GM21447 (cell line): ENCODE measurements at regions not wholly inside any gene's neighbourhood (a gene's known extent, or its start where the extent isn't known, plus 50 kb on each side); places are given as distances from the start of the nearest gene placed in this dataset.

Source experiments
- ATAC-seq: cut with Tn5 transposase; IDR thresholded peaks from one replicate; pipeline ENCODE4 v1.9.1; 2021; ENCODE audit not compliant: unreplicated experiment

- no peak for ATAC-seq
These were observed 133.5 kb upstream of the ONECUT1 start for GRCh38 chr15:52923626-52924025.

- no peak for ATAC-seq
These were observed 132.7 kb upstream of the ONECUT1 start for GRCh38 chr15:52922871-52923270.

- ATAC-seq: no peak
These were observed 122.0 kb upstream of the ONECUT1 start for GRCh38 chr15:52912172-52912571.

GRCh38 chr15:52893338-52893737 lies 103.2 kb upstream of the ONECUT1 start:
- ATAC-seq: no peak

GRCh38 chr15:52879904-52880303 lies 89.8 kb upstream of the ONECUT1 start:
- ATAC-seq: no peak

GRCh38 chr15:52879145-52879544 lies 89.0 kb upstream of the ONECUT1 start:
- no peak for ATAC-seq

- ATAC-seq: no peak
These were observed 87.0 kb upstream of the ONECUT1 start for GRCh38 chr15:52876991-52877663.

- no peak for ATAC-seq
These were observed 82.1 kb upstream of the ONECUT1 start for GRCh38 chr15:52872036-52872818.

- ATAC-seq: no peak
These were observed 79.9 kb upstream of the ONECUT1 start for GRCh38 chr15:52870015-52870414.

GRCh38 chr15:52866698-52867097 lies 76.6 kb upstream of the ONECUT1 start:
- ATAC-seq: no peak

- no peak for ATAC-seq
These were observed 72.5 kb upstream of the ONECUT1 start for GRCh38 chr15:52862677-52863076.

- ATAC-seq: no peak
These were observed 68.6 kb upstream of the ONECUT1 start for GRCh38 chr15:52858782-52859176.

- ATAC-seq: no peak
These were observed 68.0 kb upstream of the ONECUT1 start for GRCh38 chr15:52857937-52858781.

GRCh38 chr15:52857471-52857870 lies 67.3 kb upstream of the ONECUT1 start:
- no peak for ATAC-seq

GRCh38 chr15:52856286-52856685 lies 66.2 kb upstream of the ONECUT1 start:
- ATAC-seq: no peak

GRCh38 chr15:52855157-52855556 lies 65.0 kb upstream of the ONECUT1 start:
- no peak for ATAC-seq

GRCh38 chr15:52844823-52845222 lies 54.7 kb upstream of the ONECUT1 start:
- ATAC-seq: no peak
